Esophagus (tissue), 2 donors: ENCODE measurements at regions not wholly inside any gene's neighbourhood (a gene's known extent, or its start where the extent isn't known, plus 50 kb on each side); places are given as distances from the start of the nearest gene placed in this dataset.

Experiments
- H3K27ac ChIP-seq, 2 donors: one replicate each; pipeline ENCODE4 v1.5.1; 2013; ENCODE audit warnings: low read depth in 2 of 2, mild to moderate bottlenecking in 2 of 2, inconsistent platforms in 1 of 2, low read length in 1 of 2, moderate library complexity in 1 of 2
- H3K27me3 ChIP-seq, 2 donors: one replicate each; pipeline ENCODE4 v1.6.1; 2013; ENCODE audit warnings: low read length in 2 of 2, control low read depth in 1 of 2, mild to moderate bottlenecking in 1 of 2; ENCODE audit not compliant: insufficient read depth in 2 of 2, control insufficient read depth in 1 of 2
- H3K36me3 ChIP-seq, 2 donors: one replicate each; pipeline ENCODE4 v1.6.1; 2013; ENCODE audit warnings: low read length in 1 of 2; ENCODE audit not compliant: control insufficient read depth in 2 of 2, insufficient read depth in 2 of 2
- H3K4me1 ChIP-seq, 2 donors: one replicate each; pipeline ENCODE4 v1.6.1; 2013; ENCODE audit warnings: low read length in 1 of 2; ENCODE audit not compliant: control insufficient read depth in 2 of 2, insufficient read depth in 2 of 2
- H3K4me3 ChIP-seq, 2 donors: one replicate each; pipeline ENCODE4 v1.5.1; 2013; ENCODE audit warnings: low read length in 2 of 2, mild to moderate bottlenecking in 2 of 2, low read depth in 1 of 2, moderate library complexity in 1 of 2
- H3K9me3 ChIP-seq, 2 donors: one replicate each; pipeline ENCODE4 v1.6.1; 2013; ENCODE audit warnings: mild to moderate bottlenecking in 2 of 2, low read depth in 1 of 2, low read length in 1 of 2, moderate library complexity in 1 of 2; ENCODE audit not compliant: control insufficient read depth in 2 of 2, insufficient read depth in 1 of 2
- WGBS, 2 donors: extraction: QIAGEN DNeasy Blood & Tissue Kit; methylation state at CpG; one replicate each; pipeline ENCODE4 v1.1.7; 2013; 5-methylcytosine and 5-hydroxymethylcytosine counted together
- donor health status: healthy with polysubstance abuse.
- donor health status: Bipolar disorder and iron deficiency.

DNA sequence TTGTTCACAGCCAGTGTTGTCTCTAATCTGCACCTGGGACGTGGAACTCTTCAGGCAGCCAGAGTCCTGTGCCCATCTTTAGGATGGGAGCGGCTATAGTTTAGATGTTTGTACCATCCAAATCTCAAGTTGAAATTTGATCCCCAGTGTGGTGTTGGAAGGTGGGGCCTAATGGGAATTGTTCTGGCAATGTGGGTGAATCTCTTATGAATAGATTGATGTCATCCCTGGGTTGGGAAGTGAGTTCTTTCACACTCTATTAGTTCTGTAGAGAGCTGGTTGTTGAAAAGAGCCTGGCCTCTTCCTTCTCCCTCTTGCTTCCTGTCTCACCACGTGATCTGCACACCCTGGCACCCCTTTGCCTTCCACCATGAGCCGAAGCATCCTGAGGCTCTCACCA, 300.9 kb downstream of the TXNL1 start:
- Histone ChIP-seq H3K27me3 (no peaks in the 10 kb centered on the region), H3K27ac (no peak overlapping the region), H3K4me3 (no peak overlapping the region), H3K4me1 (no peaks in the 10 kb centered on the region), H3K36me3 (no peaks in the 10 kb centered on the region), H3K9me3 (no peaks in the 10 kb centered on the region)
- 85 to 88% methylated on average over 4 of the region's 4 CpGs for WGBS, 2 donors

DNA sequence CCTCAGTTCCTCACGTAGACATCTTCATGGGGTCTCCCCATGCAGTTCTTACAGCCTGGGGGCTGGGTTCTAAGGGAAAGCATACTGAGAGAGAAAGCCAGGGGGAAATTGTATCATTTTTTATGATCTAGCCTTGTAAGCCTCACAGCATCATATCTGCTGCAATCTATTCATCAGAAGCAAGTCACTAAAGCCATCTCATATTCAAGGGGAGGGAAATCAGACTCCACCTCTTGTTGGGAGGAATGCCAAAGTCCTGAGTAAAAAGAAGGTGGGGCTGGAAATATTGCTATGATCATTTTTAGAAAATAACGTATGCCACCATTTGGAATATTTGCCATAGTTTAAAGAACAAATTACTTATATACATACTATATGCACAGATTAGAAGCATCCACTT, 304.6 kb downstream of the TXNL1 start:
- Histone ChIP-seq H3K4me1 (no peaks in the 10 kb centered on the region), H3K4me3 (no peak overlapping the region), H3K9me3 (no peaks in the 10 kb centered on the region), H3K27ac (no peak overlapping the region), H3K27me3 (no peaks in the 10 kb centered on the region), H3K36me3 (no peaks in the 10 kb centered on the region)
- 73 to 78% methylated on average over 2 of the region's 2 CpGs for WGBS, 2 donors

DNA sequence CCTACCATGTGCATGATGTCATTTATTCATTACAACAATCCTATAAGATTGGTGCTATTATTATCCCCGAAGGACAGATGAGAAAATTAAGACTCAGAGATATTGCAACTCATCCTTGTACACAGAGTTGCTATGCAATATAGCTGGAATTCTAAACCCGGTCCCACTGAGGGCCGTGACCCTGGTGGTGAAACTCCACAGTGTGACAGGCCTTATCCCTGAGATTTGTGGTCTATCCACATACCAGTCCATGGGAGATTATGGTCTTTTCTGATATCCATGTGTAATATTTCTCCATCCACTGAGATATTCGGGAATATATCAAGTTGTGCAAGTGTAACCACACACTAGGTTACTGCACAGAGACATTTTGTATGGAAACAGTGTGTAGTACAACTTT, 305.2 kb downstream of the TXNL1 start:
- Histone ChIP-seq H3K27me3 (no peaks in the 10 kb centered on the region), H3K27ac (no peak overlapping the region), H3K36me3 (no peaks in the 10 kb centered on the region), H3K4me1 (no peaks in the 10 kb centered on the region), H3K4me3 (no peak overlapping the region), H3K9me3 (no peaks in the 10 kb centered on the region)
- WGBS, 2 donors: 90% methylated on average over 4 of the region's 4 CpGs

DNA sequence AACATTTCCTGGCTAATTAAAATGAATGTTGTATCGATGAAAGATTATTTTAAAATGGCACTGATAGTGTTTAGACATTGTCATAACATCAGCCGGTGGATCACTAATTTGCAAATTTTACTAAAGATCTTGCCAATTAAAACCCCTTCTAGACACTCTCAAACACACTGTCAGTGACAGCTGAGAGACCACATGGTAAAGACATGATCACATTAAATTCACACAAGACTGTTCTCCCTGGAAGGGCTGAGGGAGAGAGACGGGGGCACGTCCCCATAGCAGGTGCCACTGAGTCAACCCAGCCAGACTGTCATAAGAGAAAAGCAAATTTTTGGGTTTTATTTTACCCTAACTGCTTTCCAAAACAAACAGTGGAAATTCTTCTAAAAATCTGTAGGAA, 306.0 kb downstream of the TXNL1 start:
- WGBS, 2 donors: 85 to 91% methylated on average over 4 of the region's 4 CpGs
- Histone ChIP-seq H3K4me1 (no peaks in the 10 kb centered on the region), H3K27ac (no peak overlapping the region), H3K9me3 (no peaks in the 10 kb centered on the region), H3K27me3 (no peaks in the 10 kb centered on the region), H3K36me3 (no peaks in the 10 kb centered on the region), H3K4me3 (no peak overlapping the region)

DNA sequence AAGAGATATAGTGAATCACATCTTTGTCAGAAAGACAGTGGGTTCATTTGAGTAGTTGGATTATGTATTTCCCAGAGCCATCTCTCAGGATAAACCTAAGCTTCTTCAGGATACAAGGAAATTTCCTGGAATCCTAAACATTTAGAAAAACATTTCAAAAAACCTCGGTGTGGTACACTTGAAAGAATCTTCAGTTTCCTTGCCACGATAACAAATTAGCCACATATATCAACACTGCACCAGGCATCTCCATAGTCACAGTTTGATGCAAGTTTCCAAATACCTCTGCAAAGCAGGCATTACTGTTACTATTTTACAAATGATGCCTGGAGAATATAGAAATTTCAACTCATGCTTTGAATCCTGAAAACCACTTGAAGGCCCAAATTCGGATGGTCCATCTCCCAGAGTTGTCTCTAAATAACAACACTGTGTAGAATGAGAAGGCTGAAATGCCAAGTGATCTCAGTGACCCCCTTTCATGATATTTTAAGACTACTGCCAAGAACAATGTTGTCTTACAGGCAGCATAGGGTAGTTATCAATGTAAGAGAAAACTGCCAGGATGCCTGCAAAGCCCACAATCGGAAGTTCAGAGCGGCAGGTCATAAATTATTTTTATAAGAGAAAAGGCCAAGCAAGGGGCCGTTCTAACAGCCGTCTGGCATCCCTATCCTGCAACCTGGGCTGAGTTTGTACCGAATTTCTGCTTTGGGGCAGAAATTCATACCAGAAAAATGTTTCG, 307.9 kb downstream of the TXNL1 start:
- Histone ChIP-seq H3K4me1 (peaks cover 0 to 3% of the 10 kb centered on the region in 2 donors), H3K4me3 (no peak overlapping the region), H3K27me3 (no peaks in the 10 kb centered on the region), H3K9me3 (no peaks in the 10 kb centered on the region), H3K36me3 (no peaks in the 10 kb centered on the region), H3K27ac (no peak overlapping the region)
- WGBS, 2 donors: 64 to 74% methylated on average over 9 of the region's 9 CpGs

DNA sequence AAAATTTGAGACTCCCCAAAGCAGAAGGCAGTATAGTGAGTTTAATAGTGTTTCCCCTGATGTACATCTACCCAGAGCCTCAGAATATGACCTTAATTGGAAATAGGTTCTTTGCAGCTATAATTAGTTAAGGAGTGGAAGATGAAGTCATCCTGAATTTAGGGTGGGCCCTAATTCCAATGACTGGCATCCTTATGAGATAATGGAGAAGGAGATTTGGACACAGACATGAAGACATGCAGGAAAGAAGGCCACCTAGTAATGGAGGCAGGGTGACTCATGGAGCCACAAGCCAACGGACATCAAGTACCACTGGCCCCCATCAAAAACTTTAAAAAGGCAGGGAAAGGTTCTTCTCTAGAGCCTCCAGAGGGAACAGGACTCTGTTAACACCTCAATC, 308.9 kb downstream of the TXNL1 start:
- Histone ChIP-seq H3K9me3 (no peaks in the 10 kb centered on the region), H3K4me3 (no peak overlapping the region), H3K27me3 (no peaks in the 10 kb centered on the region), H3K36me3 (no peaks in the 10 kb centered on the region), H3K27ac (no peak overlapping the region), H3K4me1 (peaks cover 0 to 3% of the 10 kb centered on the region in 2 donors)
- 91 to 93% methylated on average over 1 of the region's 1 CpG for WGBS, 2 donors

DNA sequence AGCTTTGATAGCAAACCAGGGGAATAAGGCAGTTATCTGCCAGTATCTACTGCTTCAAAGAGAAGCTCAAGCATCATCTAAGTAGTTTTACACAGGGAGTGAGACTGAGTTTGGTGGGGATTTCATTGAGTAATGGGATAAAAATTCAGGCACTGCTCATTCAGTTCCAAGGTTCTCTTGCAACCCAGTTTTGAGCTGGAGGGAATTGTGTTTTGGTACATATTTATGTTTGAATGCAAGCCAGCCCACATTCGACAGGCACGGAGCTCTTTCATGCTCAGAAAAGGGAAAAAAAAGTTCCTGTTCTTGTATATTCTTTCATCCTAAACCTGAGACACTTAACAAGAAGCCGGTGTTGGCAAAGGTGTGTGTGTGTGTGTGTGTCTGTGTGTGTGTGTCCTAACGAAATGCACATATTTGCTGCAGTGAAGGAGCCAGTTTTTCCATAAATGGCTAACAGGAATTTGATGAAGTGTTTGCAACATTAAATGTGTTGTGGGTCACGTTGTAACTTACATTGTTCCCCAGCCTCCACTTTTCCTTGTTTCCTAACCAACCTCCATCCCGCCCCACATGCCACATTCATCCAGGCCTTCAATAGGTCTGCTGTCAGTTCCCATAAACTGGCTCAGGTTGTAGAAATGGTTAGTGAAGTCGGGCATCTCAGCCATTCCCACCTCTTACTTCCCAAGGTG, 311.1 kb downstream of the TXNL1 start:
- WGBS, 2 donors: 44 to 49% methylated on average over 7 of the region's 7 CpGs
- H3K36me3 ChIP-seq: no peaks in the 10 kb centered on the region
- H3K4me3 ChIP-seq: no peak overlapping the region
- H3K9me3 ChIP-seq: no peaks in the 10 kb centered on the region
- no peak overlapping the region for H3K27ac ChIP-seq
- H3K4me1 ChIP-seq: peaks cover 0 to 3% of the 10 kb centered on the region in 2 donors
- H3K27me3 ChIP-seq: no peaks in the 10 kb centered on the region

DNA sequence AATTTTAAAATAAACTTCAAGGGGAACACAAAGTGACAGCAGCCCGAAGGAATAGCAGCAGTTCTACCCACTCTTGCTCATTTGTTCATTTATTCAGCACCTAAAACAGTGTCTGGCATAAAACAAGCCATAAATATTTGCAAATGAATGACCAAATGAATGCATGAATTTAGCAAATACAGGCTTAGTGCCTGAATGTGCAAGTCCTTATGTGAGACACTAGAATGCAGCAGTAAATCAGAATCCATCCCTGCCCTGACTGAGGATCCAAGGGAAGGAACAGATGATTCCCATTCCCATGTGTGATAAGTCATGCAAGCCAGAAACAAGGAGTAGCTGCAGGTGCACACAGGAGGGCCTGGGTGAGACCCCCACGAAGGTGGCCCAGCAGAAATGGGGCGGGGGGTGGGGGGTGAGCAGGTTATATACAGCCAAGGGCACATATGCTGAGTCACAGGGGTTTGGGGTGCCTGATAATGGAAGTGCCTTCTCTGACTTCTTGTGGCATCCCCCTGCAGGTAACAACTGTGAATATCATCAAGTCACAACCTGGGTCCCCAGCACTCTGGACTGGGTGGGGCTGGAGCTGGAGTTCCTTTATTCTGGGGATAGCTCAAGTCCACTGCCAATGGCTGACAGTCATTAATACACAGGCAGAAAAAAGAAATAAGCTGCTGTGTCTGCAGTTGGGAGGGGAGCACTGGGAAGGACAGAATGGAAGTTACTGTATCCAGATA, 311.9 kb downstream of the TXNL1 start:
- Histone ChIP-seq H3K27ac (no peak overlapping the region), H3K27me3 (no peaks in the 10 kb centered on the region)
- WGBS, 2 donors: 75 to 78% methylated on average over 3 of the region's 3 CpGs

DNA sequence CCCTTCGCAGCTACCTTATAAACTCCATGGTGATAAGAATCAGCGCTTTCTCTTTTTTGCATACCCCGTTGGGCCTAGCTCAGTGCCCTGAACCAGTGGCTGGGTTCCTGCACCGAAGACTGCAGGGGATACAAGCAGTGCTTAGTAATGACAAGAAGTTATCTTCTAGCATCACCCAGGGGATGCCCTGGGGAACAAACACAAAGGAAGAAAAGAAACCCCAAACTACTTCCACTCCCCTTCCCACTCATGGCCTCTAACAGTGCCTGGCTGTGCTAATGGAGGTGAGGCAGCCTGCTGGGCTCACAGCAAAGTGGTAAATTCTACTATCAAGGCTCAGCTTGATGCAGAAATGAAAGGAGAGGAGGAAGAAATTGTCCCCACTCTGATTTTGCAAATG, 314.7 kb downstream of the TXNL1 start:
- Histone ChIP-seq H3K27me3 (no peaks in the 10 kb centered on the region), H3K36me3 (no peaks in the 10 kb centered on the region), H3K4me3 (no peak overlapping the region), H3K4me1 (peaks cover 0 to 3% of the 10 kb centered on the region in 2 donors), H3K9me3 (no peaks in the 10 kb centered on the region), H3K27ac (no peak overlapping the region)
- WGBS, 2 donors: 74 to 82% methylated on average over 4 of the region's 4 CpGs

More for the DNA sequence above, 311.9 kb downstream of the TXNL1 start:
- no peaks in the 10 kb centered on the region for H3K9me3 ChIP-seq
- H3K4me1 ChIP-seq: peaks cover 0 to 3% of the 10 kb centered on the region in 2 donors
- H3K4me3 ChIP-seq: no peak overlapping the region
- no peaks in the 10 kb centered on the region for H3K36me3 ChIP-seq
